ENCODE measurements at regions not wholly inside any gene's neighbourhood (a gene's known extent, or its start where the extent isn't known, plus 50 kb on each side); places are given as distances from the start of the nearest gene placed in this dataset.

GRCh38 chr4:12022409-12022808 is 593.7 kb upstream of the HS3ST1 start:
- no peak for TF ChIP-seq NFRKB (IDR thresholded peaks at IDR 0.05)
- TF ChIP-seq, protein P1, sequence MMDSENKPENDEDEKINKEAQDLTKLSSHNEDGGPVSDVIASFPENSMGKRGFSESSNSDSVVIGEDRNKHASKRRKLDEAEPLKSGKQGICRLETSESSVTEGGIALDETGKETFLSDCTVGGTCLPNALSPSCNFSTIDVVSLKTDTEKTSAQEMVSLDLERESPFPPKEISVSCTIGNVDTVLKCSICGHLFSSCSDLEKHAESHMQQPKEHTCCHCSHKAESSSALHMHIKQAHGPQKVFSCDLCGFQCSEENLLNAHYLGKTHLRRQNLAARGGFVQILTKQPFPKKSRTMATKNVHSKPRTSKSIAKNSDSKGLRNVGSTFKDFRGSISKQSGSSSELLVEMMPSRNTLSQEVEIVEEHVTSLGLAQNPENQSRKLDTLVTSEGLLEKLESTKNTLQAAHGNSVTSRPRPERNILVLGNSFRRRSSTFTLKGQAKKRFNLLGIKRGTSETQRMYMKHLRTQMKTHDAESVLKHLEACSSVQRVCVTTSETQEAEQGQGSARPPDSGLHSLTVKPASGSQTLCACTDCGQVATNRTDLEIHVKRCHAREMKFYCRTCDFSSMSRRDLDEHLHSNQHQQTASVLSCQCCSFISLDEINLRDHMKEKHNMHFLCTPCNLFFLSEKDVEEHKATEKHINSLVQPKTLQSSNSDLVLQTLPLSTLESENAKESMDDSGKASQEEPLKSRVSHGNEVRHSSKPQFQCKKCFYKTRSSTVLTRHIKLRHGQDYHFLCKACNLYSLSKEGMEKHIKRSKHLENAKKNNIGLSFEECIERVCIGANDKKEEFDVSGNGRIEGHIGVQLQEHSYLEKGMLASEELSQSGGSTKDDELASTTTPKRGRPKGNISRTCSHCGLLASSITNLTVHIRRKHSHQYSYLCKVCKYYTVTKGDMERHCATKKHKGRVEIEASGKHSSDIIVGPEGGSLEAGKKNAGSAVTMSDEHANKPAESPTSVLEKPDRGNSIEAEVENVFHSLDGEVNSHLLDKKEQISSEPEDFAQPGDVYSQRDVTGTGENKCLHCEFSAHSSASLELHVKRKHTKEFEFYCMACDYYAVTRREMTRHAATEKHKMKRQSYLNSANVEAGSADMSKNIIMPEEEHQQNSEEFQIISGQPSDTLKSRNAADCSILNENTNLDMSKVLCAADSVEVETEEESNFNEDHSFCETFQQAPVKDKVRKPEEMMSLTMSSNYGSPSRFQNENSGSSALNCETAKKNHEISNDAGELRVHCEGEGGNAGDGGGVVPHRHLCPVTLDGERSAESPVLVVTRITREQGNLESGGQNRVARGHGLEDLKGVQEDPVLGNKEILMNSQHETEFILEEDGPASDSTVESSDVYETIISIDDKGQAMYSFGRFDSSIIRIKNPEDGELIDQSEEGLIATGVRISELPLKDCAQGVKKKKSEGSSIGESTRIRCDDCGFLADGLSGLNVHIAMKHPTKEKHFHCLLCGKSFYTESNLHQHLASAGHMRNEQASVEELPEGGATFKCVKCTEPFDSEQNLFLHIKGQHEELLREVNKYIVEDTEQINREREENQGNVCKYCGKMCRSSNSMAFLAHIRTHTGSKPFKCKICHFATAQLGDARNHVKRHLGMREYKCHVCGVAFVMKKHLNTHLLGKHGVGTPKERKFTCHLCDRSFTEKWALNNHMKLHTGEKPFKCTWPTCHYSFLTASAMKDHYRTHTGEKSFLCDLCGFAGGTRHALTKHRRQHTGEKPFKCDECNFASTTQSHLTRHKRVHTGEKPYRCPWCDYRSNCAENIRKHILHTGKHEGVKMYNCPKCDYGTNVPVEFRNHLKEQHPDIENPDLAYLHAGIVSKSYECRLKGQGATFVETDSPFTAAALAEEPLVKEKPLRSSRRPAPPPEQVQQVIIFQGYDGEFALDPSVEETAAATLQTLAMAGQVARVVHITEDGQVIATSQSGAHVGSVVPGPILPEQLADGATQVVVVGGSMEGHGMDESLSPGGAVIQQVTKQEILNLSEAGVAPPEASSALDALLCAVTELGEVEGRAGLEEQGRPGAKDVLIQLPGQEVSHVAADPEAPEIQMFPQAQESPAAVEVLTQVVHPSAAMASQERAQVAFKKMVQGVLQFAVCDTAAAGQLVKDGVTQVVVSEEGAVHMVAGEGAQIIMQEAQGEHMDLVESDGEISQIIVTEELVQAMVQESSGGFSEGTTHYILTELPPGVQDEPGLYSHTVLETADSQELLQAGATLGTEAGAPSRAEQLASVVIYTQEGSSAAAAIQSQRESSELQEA (CRISPR knock-in tag; IDR thresholded peaks at IDR 0.05; ENCODE audit: not compliant biosample characterization): no peak
- TF ChIP-seq, protein P2, sequence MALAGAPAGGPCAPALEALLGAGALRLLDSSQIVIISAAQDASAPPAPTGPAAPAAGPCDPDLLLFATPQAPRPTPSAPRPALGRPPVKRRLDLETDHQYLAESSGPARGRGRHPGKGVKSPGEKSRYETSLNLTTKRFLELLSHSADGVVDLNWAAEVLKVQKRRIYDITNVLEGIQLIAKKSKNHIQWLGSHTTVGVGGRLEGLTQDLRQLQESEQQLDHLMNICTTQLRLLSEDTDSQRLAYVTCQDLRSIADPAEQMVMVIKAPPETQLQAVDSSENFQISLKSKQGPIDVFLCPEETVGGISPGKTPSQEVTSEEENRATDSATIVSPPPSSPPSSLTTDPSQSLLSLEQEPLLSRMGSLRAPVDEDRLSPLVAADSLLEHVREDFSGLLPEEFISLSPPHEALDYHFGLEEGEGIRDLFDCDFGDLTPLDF (CRISPR knock-in tag; IDR thresholded peaks at IDR 0.05): no peak
- no peak for TF ChIP-seq MYC (CRISPR knock-in tag; IDR thresholded peaks at IDR 0.05; ENCODE audit: borderline replicate concordance)
- TF ChIP-seq, protein P3, sequence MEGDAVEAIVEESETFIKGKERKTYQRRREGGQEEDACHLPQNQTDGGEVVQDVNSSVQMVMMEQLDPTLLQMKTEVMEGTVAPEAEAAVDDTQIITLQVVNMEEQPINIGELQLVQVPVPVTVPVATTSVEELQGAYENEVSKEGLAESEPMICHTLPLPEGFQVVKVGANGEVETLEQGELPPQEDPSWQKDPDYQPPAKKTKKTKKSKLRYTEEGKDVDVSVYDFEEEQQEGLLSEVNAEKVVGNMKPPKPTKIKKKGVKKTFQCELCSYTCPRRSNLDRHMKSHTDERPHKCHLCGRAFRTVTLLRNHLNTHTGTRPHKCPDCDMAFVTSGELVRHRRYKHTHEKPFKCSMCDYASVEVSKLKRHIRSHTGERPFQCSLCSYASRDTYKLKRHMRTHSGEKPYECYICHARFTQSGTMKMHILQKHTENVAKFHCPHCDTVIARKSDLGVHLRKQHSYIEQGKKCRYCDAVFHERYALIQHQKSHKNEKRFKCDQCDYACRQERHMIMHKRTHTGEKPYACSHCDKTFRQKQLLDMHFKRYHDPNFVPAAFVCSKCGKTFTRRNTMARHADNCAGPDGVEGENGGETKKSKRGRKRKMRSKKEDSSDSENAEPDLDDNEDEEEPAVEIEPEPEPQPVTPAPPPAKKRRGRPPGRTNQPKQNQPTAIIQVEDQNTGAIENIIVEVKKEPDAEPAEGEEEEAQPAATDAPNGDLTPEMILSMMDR (CRISPR knock-in tag; IDR thresholded peaks at IDR 0.05): no peak
- TF ChIP-seq EED (CRISPR knock-in tag; IDR thresholded peaks at IDR 0.05): no peak

All from HepG2 (cell line).